Upper lobe of left lung (tissue), 6 donors: ENCODE measurements at regions not wholly inside any gene's neighbourhood (a gene's known extent, or its start where the extent isn't known, plus 50 kb on each side); places are given as distances from the start of the nearest gene placed in this dataset.

Source experiments
- ATAC-seq, 2 donors: fragments of 200-7000 bp; cut with Tn5 transposase; one replicate each; pipeline ENCODE4 v1.9.1; 2022; ENCODE audit warnings: mild to moderate bottlenecking in 2 of 2, moderate library complexity in 2 of 2; ENCODE audit not compliant: low FRiP score in 2 of 2
- DNase-seq, 2 donors: peaks; one replicate each; pipeline ENCODE4 v3.0.0-alpha.2; 2019 to 2020
- H3K27ac ChIP-seq, 4 donors: fragments of 200-600 bp; sonication (generic); one replicate each; pipeline ENCODE4 v1.5.1; 2016 to 2019
- H3K27me3 ChIP-seq, 4 donors: fragments of 200-600 bp; sonication (generic); one replicate each; pipeline ENCODE4 v1.5.1; 2017 to 2019
- H3K36me3 ChIP-seq, 4 donors: fragments of 200-600 bp; sonication (generic); one replicate each; pipeline ENCODE4 v1.5.1; 2016 to 2019
- H3K4me1 ChIP-seq, 4 donors: fragments of 200-600 bp; sonication (generic); one replicate each; pipeline ENCODE4 v1.5.1; 2018 to 2019
- H3K4me3 ChIP-seq, 4 donors: fragments of 200-600 bp; sonication (generic); one replicate each; pipeline ENCODE4 v1.5.1; 2017 to 2019; ENCODE audit warnings: mild to moderate bottlenecking in 2 of 4, moderate library complexity in 1 of 4
- H3K9me3 ChIP-seq, 4 donors: fragments of 200-600 bp; sonication (generic); one replicate each; pipeline ENCODE4 v1.5.1; 2018 to 2019
- EP300 ChIP-seq, 4 donors: sonication (generic); formaldehyde crosslinking; IDR thresholded peaks; one replicate each; pipeline ENCODE4 v1.5.1; 2017; ENCODE audit warnings: antibody characterized with exemption in 4 of 4, control low read depth in 2 of 4
- POLR2A ChIP-seq, 4 donors: fragments of 450-650 bp; IDR thresholded peaks; one replicate each; pipeline ENCODE4 v1.5.1; 2016 to 2017; ENCODE audit warnings: antibody characterized with exemption in 4 of 4, mild to moderate bottlenecking in 2 of 4
- POLR2AphosphoS5 ChIP-seq, 2 donors: sonication (generic); formaldehyde crosslinking; IDR thresholded peaks; one replicate each; pipeline ENCODE4 v1.5.1; 2017; ENCODE audit warnings: antibody characterized with exemption in 2 of 2
- WGBS, 2 donors: methylation state at CpG; one replicate each; pipeline ENCODE4 v1.1.5; 2017 to 2018; 5-methylcytosine and 5-hydroxymethylcytosine counted together
- TF ChIP-seq, protein P1 (sequence below), 6 experiments: fragments of 450-650 bp in 4 of 6; fragments of 200-600 bp in 2 of 6; sonication (generic) in 2 of 6; IDR thresholded peaks; one replicate each; pipeline ENCODE4 v1.5.1; 2016 to 2019; ENCODE audit warnings: antibody characterized with exemption in 6 of 6
- donor health status: DM: no; HTN: no; CAD: no; lungs with moderate emphysema.
- donor health status: DM: no; HTN: yes; CAD: no; lungs with severe emphysema.

DNA sequence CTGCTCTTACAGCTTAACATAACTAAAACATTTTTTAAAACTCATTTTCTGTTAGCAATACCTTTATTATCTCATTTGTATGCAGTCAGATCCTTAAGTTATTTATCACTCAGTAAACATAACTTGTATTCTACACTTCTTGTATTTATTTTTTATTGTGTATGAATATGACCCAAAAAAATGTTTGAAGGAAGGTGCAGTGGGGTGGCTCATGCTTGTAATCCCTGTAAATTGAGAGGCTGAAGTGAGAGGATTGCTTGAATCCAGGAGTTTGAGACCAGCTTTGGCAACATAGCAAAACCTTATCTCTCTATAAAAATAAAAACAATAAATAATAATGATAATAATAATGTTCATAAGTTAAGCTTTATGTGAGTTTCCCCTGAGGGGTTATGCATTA, 1004.8 kb downstream of the SLITRK5 start:
- Histone ChIP-seq H3K36me3 (no peaks in the 10 kb centered on the region), H3K4me1 (no peaks in the 10 kb centered on the region), H3K27ac (no peak overlapping the region), H3K27me3 (no peaks in the 10 kb centered on the region), H3K9me3 (no peaks in the 10 kb centered on the region), H3K4me3 (no peak overlapping the region)
- DNase-seq (no peak), ATAC-seq (no peak)
- TF ChIP-seq POLR2AphosphoS5 (IDR thresholded peaks at IDR 0.05) (no peak), POLR2A (IDR thresholded peaks at IDR 0.05) (no peak), EP300 (IDR thresholded peaks at IDR 0.05) (no peak)
- TF ChIP-seq, protein P1, sequence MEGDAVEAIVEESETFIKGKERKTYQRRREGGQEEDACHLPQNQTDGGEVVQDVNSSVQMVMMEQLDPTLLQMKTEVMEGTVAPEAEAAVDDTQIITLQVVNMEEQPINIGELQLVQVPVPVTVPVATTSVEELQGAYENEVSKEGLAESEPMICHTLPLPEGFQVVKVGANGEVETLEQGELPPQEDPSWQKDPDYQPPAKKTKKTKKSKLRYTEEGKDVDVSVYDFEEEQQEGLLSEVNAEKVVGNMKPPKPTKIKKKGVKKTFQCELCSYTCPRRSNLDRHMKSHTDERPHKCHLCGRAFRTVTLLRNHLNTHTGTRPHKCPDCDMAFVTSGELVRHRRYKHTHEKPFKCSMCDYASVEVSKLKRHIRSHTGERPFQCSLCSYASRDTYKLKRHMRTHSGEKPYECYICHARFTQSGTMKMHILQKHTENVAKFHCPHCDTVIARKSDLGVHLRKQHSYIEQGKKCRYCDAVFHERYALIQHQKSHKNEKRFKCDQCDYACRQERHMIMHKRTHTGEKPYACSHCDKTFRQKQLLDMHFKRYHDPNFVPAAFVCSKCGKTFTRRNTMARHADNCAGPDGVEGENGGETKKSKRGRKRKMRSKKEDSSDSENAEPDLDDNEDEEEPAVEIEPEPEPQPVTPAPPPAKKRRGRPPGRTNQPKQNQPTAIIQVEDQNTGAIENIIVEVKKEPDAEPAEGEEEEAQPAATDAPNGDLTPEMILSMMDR (IDR thresholded peaks at IDR 0.05) = no peak

DNA sequence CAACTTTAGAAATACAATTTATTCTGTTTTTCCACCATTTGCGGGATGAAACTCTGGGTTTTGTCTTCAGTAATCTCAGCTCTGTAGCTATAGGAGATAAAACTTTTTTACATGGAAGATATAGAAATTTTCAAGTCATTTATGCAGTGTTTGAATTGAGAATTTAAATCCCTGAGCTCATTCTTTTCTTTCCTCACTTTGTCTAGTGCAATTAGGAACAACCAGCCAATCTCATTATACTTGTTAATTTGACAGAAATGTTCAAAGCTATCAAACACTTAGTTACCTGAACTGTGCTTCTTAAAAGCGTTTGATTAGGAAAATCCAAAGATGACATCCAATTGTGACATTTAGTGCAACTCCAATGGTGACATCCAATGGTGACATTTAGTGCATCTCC, 1014.3 kb downstream of the SLITRK5 start:
- no peak overlapping the region for H3K27ac ChIP-seq
- no peaks in the 10 kb centered on the region for H3K36me3 ChIP-seq
- no peak for DNase-seq
- H3K9me3 ChIP-seq = no peaks in the 10 kb centered on the region
- ATAC-seq = no peak
- H3K4me1 ChIP-seq = no peaks in the 10 kb centered on the region
- TF ChIP-seq, protein P1 (IDR thresholded peaks at IDR 0.05) = no peak
- TF ChIP-seq EP300 (IDR thresholded peaks at IDR 0.05) (no peak), POLR2AphosphoS5 (IDR thresholded peaks at IDR 0.05) (no peak), POLR2A (IDR thresholded peaks at IDR 0.05) (no peak)
- H3K4me3 ChIP-seq = no peak overlapping the region
- no peaks in the 10 kb centered on the region for H3K27me3 ChIP-seq
- WGBS, 2 donors = 92 to 93% methylated on average over 2 of the region's 2 CpGs

DNA sequence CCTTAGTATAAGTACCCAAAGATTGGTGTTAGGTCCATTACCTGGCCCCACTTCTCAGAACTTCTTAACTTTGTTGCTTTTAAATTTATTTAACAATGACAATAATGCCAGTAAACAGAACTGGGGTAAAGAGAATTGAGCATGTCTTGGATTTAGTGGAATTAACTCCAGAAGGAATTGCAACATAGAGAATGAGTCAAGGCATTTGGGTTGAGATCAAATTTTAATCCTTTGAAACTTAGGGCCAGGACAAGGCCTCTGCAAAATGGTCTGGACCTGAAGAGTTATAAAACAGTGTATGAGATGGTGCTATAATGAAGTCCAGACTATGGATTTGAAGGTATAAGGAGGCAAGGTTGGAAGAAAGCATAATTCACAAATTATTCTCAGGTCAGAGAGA, 1030.4 kb downstream of the SLITRK5 start:
- H3K4me3 ChIP-seq = no peak overlapping the region
- no peaks in the 10 kb centered on the region for H3K36me3 ChIP-seq
- no peak for TF ChIP-seq POLR2AphosphoS5 (IDR thresholded peaks at IDR 0.05)
- TF ChIP-seq POLR2A (IDR thresholded peaks at IDR 0.05) = no peak
- TF ChIP-seq EP300 (IDR thresholded peaks at IDR 0.05) = no peak
- TF ChIP-seq, protein P1 (IDR thresholded peaks at IDR 0.05) = no peak

DNA sequence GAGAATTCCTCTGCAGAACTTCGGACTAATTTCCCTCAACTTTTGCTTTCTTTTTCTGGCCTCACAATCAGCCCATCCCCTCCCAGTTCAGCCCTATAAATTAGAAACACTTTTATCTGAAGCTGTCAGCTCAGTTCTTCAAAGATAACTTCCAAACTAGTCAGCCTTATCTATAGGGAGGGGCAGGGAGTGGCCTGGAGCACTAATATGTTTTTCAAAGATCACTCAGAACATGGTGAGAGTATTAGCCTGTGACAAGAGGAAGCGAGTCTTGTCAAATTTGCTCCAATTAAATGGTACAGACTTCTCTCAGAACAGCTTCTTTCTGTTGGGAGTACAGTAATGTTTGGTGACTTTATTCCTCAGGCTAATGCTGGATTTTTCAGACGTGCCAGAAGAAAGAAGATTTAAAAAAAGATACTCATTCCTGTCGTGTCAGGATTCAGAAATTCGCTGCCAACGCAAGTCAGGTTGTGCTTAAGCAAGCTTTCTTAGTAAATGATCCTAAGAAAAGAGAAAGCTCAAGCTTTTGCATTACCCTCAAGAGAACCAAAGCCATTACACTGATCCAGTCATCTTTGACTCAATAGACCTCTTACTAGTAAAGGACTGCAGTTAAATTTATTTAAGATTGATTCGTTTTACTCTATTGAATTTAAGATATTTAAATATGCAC, 1033.6 kb downstream of the SLITRK5 start:
- no peaks in the 10 kb centered on the region for H3K27me3 ChIP-seq
- peak overlapping the region in 3 of 4 donors; percentile 4 to 21 (median 18) for H3K4me3 ChIP-seq
- no peak for ATAC-seq
- H3K4me1 ChIP-seq = no peaks in the 10 kb centered on the region
- DNase-seq = no peak
- 53 to 58% methylated on average over 7 of the region's 7 CpGs for WGBS, 2 donors
- no peaks in the 10 kb centered on the region for H3K36me3 ChIP-seq
- TF ChIP-seq, protein P1 (IDR thresholded peaks at IDR 0.05) = no peak
- TF ChIP-seq POLR2AphosphoS5 (IDR thresholded peaks at IDR 0.05) (no peak), EP300 (IDR thresholded peaks at IDR 0.05) (no peak), POLR2A (IDR thresholded peaks at IDR 0.05) (no peak)
- H3K27ac ChIP-seq = no peak overlapping the region
- H3K9me3 ChIP-seq = no peaks in the 10 kb centered on the region

More for the DNA sequence above, 1030.4 kb downstream of the SLITRK5 start:
- DNase-seq (no peak), ATAC-seq (peak in 1 of 2 donors; percentile 76)
- no peak overlapping the region for H3K27ac ChIP-seq
- no peaks in the 10 kb centered on the region for H3K27me3 ChIP-seq
- H3K9me3 ChIP-seq = no peaks in the 10 kb centered on the region
- no peaks in the 10 kb centered on the region for H3K4me1 ChIP-seq

DNA sequence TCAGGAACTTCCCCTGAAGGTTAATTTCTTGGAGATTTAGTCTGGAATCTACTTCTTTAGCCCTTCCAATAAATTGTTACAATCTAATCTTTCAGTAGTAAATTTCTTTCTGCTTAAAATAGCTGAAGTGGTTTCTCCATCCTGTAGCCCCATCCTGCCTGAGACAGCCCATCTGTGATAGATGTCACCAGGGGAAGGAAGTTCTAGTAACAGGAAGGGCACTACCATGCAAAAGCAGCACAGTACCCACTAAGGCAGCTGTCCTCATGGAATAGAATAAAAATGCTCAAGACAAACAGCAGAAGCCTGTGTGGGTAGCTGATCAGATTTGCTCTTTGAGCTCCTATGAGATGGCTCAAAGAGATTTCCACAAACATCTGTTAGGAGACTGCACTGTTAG, 1036.5 kb downstream of the SLITRK5 start:
- Histone ChIP-seq H3K9me3 (no peaks in the 10 kb centered on the region), H3K4me1 (no peaks in the 10 kb centered on the region), H3K27me3 (no peaks in the 10 kb centered on the region), H3K36me3 (no peaks in the 10 kb centered on the region), H3K4me3 (no peak overlapping the region), H3K27ac (no peak overlapping the region)
- ATAC-seq (no peak), DNase-seq (no peak)
- TF ChIP-seq, protein P1 (IDR thresholded peaks at IDR 0.05) = no peak
- TF ChIP-seq POLR2AphosphoS5 (IDR thresholded peaks at IDR 0.05) (no peak), POLR2A (IDR thresholded peaks at IDR 0.05) (no peak), EP300 (IDR thresholded peaks at IDR 0.05) (no peak)
